Prostate gland (tissue), 2 donors: ENCODE measurements at regions not wholly inside any gene's neighbourhood (a gene's known extent, or its start where the extent isn't known, plus 50 kb on each side); places are given as distances from the start of the nearest gene placed in this dataset.

Experiments
- DNase-seq: peaks from one replicate; pipeline ENCODE4 v3.0.0-alpha.2; 2019; ENCODE audit warnings: low spot score
- H3K27ac ChIP-seq, 2 donors: fragments of 200-600 bp; sonication (generic); 2 replicates each; pipeline ENCODE4 v1.5.1; 2017 to 2019
- H3K27me3 ChIP-seq: fragments of 200-600 bp; sonication (generic); replicated peaks from 2 replicates; pipeline ENCODE4 v1.5.1; 2019; ENCODE audit not compliant: insufficient read depth
- H3K36me3 ChIP-seq, 2 donors: fragments of 200-600 bp; sonication (generic); 1 replicate in 1 of 2; 2 replicates in 1 of 2; pipeline versions ENCODE4 v1.5.1 to v1.8.1; 2017 to 2019
- H3K4me1 ChIP-seq: fragments of 200-600 bp; sonication (generic); replicated peaks from 2 replicates; pipeline ENCODE4 v1.5.1; 2019
- H3K4me3 ChIP-seq, 2 donors: fragments of 200-600 bp; sonication (generic); 2 replicates each; pipeline ENCODE4 v1.5.1; 2017 to 2019
- H3K9me3 ChIP-seq: fragments of 200-600 bp; sonication (generic); 2 replicates; pipeline ENCODE4 v1.5.1; 2017
- CTCF ChIP-seq, 4 experiments: fragments of 200-600 bp in 2 of 4; fragments of 450-650 bp in 2 of 4; sonication (generic) in 2 of 4; IDR thresholded peaks; 1 replicate in 3 of 4; 2 replicates in 1 of 4; pipeline ENCODE4 v1.5.1; 2016 to 2019; ENCODE audit warnings: antibody characterized with exemption in 4 of 4, mild to moderate bottlenecking in 2 of 4, moderate library complexity in 2 of 4
- POLR2A ChIP-seq: fragments of 450-650 bp; IDR thresholded peaks from one replicate; pipeline ENCODE4 v1.6.1; 2016; ENCODE audit warnings: antibody characterized with exemption, mild to moderate bottlenecking
- POLR2AphosphoS5 ChIP-seq: sonication (generic); formaldehyde crosslinking; IDR thresholded peaks from one replicate; pipeline ENCODE4 v1.6.1; 2017; ENCODE audit warnings: antibody characterized with exemption
- WGBS: methylation state at CpG from one replicate; pipeline ENCODE4 v1.1.5; 2018; 5-methylcytosine and 5-hydroxymethylcytosine counted together
- intact Hi-C: fragments of 100-400 bp; cut with DNase I; formaldehyde crosslinking; loops from one replicate; pipeline ENCODE4 v1.14.2; 2022

- no peak for DNase-seq
- Histone ChIP-seq H3K4me1 (no peaks in the 10 kb centered on the region), H3K4me3 (no peak overlapping the region), H3K27me3 (no peaks in the 10 kb centered on the region), H3K9me3 (no peaks in the 10 kb centered on the region), H3K27ac (no peak overlapping the region), H3K36me3 (no peaks in the 10 kb centered on the region)
- TF ChIP-seq CTCF (IDR thresholded peaks at IDR 0.05) (no peak), POLR2A (no peak), POLR2AphosphoS5 (no peak)
- 72% methylated on average over 2 of the region's 2 CpGs for WGBS
- intact Hi-C loops, result no loop called here
These were observed 172.2 kb downstream of the CHRM3 start for GRCh38 chr1:239558559-239558958.

GRCh38 chr1:239558991-239559390 is 172.6 kb downstream of the CHRM3 start:
- intact Hi-C loops, result no loop called here
- no peaks in the 10 kb centered on the region for H3K27me3 ChIP-seq
- no peak for TF ChIP-seq POLR2A
- no peak for TF ChIP-seq CTCF (IDR thresholded peaks at IDR 0.05)
- no peak for TF ChIP-seq POLR2AphosphoS5
- DNase-seq, result no peak
- H3K27ac ChIP-seq, result no peak overlapping the region
- H3K36me3 ChIP-seq, result no peaks in the 10 kb centered on the region
- H3K4me3 ChIP-seq, result no peak overlapping the region
- no peaks in the 10 kb centered on the region for H3K4me1 ChIP-seq
- no peaks in the 10 kb centered on the region for H3K9me3 ChIP-seq

- Histone ChIP-seq H3K4me1 (no peaks in the 10 kb centered on the region), H3K27ac (no peak overlapping the region), H3K9me3 (no peaks in the 10 kb centered on the region), H3K27me3 (no peaks in the 10 kb centered on the region), H3K4me3 (no peak overlapping the region), H3K36me3 (no peaks in the 10 kb centered on the region)
- DNase-seq, result no peak
- intact Hi-C loops, result no loop called here
- 83% methylated on average over 4 of the region's 4 CpGs for WGBS
- no peak for TF ChIP-seq POLR2A
- TF ChIP-seq POLR2AphosphoS5, result no peak
- no peak for TF ChIP-seq CTCF (IDR thresholded peaks at IDR 0.05)
These were observed 174.6 kb downstream of the CHRM3 start for GRCh38 chr1:239560921-239561320.

- no peak for DNase-seq
- 84% methylated on average over 6 of the region's 6 CpGs for WGBS
- no peaks in the 10 kb centered on the region for H3K36me3 ChIP-seq
- no peak for TF ChIP-seq POLR2A
- no peak for TF ChIP-seq POLR2AphosphoS5
- TF ChIP-seq CTCF (IDR thresholded peaks at IDR 0.05), result no peak
- no peak overlapping the region for H3K27ac ChIP-seq
- no peak overlapping the region for H3K4me3 ChIP-seq
- H3K4me1 ChIP-seq, result no peaks in the 10 kb centered on the region
- intact Hi-C loops, result no loop called here
- H3K9me3 ChIP-seq, result no peaks in the 10 kb centered on the region
- H3K27me3 ChIP-seq, result no peaks in the 10 kb centered on the region
These were observed 175.7 kb downstream of the CHRM3 start for GRCh38 chr1:239562095-239562494.

GRCh38 chr1:239563681-239564080 is 177.3 kb downstream of the CHRM3 start:
- H3K4me3 ChIP-seq, result no peak overlapping the region
- H3K9me3 ChIP-seq, result no peaks in the 10 kb centered on the region
- intact Hi-C loops, result no loop called here
- H3K4me1 ChIP-seq, result no peaks in the 10 kb centered on the region
- 48% methylated on average over 2 of the region's 2 CpGs for WGBS
- no peaks in the 10 kb centered on the region for H3K27me3 ChIP-seq
- no peak overlapping the region for H3K27ac ChIP-seq
- no peaks in the 10 kb centered on the region for H3K36me3 ChIP-seq
- no peak for DNase-seq
- TF ChIP-seq POLR2AphosphoS5 (no peak), POLR2A (no peak), CTCF (IDR thresholded peaks at IDR 0.05) (no peak)
